Breast epithelium (tissue), 4 donors: ENCODE measurements at regions not wholly inside any gene's neighbourhood (a gene's known extent, or its start where the extent isn't known, plus 50 kb on each side); places are given as distances from the start of the nearest gene placed in this dataset.

Experiments used
- DNase-seq, 2 donors: peaks; one replicate each; pipeline ENCODE4 v3.0.0-alpha.2; 2019; ENCODE audit warnings: low spot score in 2 of 2
- H3K27ac ChIP-seq, 2 donors: fragments of 200-600 bp; sonication (generic) in 1 of 2; one replicate each; pipeline ENCODE4 v1.5.1; 2016 to 2019; ENCODE audit warnings: mild to moderate bottlenecking in 1 of 2
- H3K27me3 ChIP-seq, 2 donors: fragments of 200-600 bp; sonication (generic) in 1 of 2; one replicate each; pipeline versions ENCODE4 v1.5.1 to v1.6.0; 2017 to 2019; ENCODE audit warnings: control low read depth in 1 of 2, mild to moderate bottlenecking in 1 of 2
- H3K36me3 ChIP-seq: fragments of 200-600 bp; one replicate; pipeline ENCODE4 v1.5.1; 2019
- H3K4me1 ChIP-seq, 2 donors: fragments of 200-600 bp; sonication (generic); one replicate each; pipeline ENCODE4 v1.5.1; 2016 to 2019; ENCODE audit warnings: control low read depth in 1 of 2
- H3K4me3 ChIP-seq, 3 donors: fragments of 200-600 bp; sonication (generic); 1 replicate in 2 of 3; 2 replicates in 1 of 3; pipeline ENCODE4 v1.5.1; 2016 to 2019; ENCODE audit warnings: mild to moderate bottlenecking in 3 of 3, moderate library complexity in 2 of 3
- H3K9me3 ChIP-seq, 2 donors: fragments of 200-600 bp; sonication (generic) in 1 of 2; one replicate each; pipeline ENCODE4 v1.5.1; 2016 to 2019; ENCODE audit warnings: control low read depth in 1 of 2
- CTCF ChIP-seq, 3 donors: fragments of 450-650 bp; IDR thresholded peaks; one replicate each; pipeline ENCODE4 v1.5.1; 2016 to 2017; ENCODE audit warnings: antibody characterized with exemption in 3 of 3, mild to moderate bottlenecking in 3 of 3, moderate library complexity in 3 of 3
- POLR2A ChIP-seq: fragments of 450-650 bp; IDR thresholded peaks from one replicate; pipeline ENCODE4 v1.6.1; 2016; ENCODE audit warnings: antibody characterized with exemption, mild to moderate bottlenecking, moderate library complexity
- POLR2AphosphoS5 ChIP-seq, 3 donors: sonication (generic); formaldehyde crosslinking; IDR thresholded peaks; one replicate each; pipeline ENCODE4 v1.6.1; 2017; ENCODE audit warnings: antibody characterized with exemption in 3 of 3
- intact Hi-C: fragments of 100-400 bp; cut with DNase I; formaldehyde crosslinking; loops from one replicate; pipeline ENCODE4 v1.15.1; 2023; ENCODE audit warnings: low total_unique reads

DNA sequence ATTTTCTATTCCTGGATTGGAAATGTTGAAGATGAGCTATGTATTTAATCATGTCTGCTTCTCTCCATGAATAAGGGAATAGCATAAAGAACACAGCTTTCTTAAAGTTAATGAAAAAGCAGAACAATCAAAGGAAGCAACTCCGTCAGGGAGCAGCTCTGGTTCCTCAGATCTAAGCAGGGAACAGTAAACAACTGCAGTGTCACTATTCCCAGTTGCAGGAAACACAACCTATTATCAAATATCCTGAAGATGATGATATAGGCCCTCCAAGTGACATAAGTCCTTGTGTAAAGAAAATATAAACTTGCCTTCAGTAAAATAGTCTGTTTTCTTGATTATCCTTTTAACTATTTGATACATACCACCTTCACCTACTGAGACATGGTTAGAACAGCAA lies 228.1 kb downstream of the KCNC2 start:
- H3K4me3 ChIP-seq: no peak overlapping the region
- intact Hi-C loops: no loop called here

GRCh38 chr12:74983917-74984316 lies 225.7 kb downstream of the KCNC2 start:
- DNase-seq: no peak
- Histone ChIP-seq H3K4me3 (no peak overlapping the region), H3K27ac (no peak overlapping the region), H3K27me3 (no peaks in the 10 kb centered on the region), H3K36me3 (no peaks in the 10 kb centered on the region), H3K4me1 (no peaks in the 10 kb centered on the region), H3K9me3 (no peaks in the 10 kb centered on the region)
- no peak for TF ChIP-seq POLR2A
- TF ChIP-seq CTCF (IDR thresholded peaks at IDR 0.05): no peak
- TF ChIP-seq POLR2AphosphoS5 (IDR thresholded peaks at IDR 0.05): no peak
- intact Hi-C loops: no loop called here

More for the DNA sequence above, 228.1 kb downstream of the KCNC2 start:
- H3K27ac ChIP-seq: no peak overlapping the region
- no peaks in the 10 kb centered on the region for H3K27me3 ChIP-seq
- no peaks in the 10 kb centered on the region for H3K9me3 ChIP-seq
- TF ChIP-seq POLR2A: no peak
- TF ChIP-seq CTCF (IDR thresholded peaks at IDR 0.05): no peak
- no peaks in the 10 kb centered on the region for H3K36me3 ChIP-seq
- DNase-seq: no peak
- H3K4me1 ChIP-seq: no peaks in the 10 kb centered on the region

DNA sequence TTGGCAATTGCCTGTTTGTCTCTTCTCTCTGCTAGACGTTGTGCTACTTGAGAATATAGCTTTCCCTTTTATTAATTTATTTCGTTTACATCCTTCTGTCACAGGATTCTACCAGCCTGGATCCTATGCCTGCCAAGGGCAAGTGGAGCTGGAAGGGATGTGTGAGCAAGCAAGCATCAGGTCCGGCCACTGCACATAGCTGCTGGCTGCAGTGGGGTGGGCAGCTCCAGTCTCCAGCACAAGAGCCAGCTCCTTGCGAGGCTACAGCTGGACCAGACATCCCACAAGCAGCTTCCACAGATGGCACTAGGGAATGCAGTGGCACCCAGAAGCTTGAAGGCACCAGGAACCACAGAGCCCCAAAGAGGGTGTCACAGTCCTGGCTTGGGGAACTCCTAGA lies 225.0 kb downstream of the KCNC2 start:
- H3K36me3 ChIP-seq: no peaks in the 10 kb centered on the region
- H3K27me3 ChIP-seq: no peaks in the 10 kb centered on the region
- no peak overlapping the region for H3K4me3 ChIP-seq
- H3K4me1 ChIP-seq: no peaks in the 10 kb centered on the region
- intact Hi-C loops: no loop called here
- TF ChIP-seq POLR2AphosphoS5 (IDR thresholded peaks at IDR 0.05): no peak
- no peak for TF ChIP-seq CTCF (IDR thresholded peaks at IDR 0.05)
- TF ChIP-seq POLR2A: no peak
- DNase-seq: no peak
- H3K27ac ChIP-seq: no peak overlapping the region
- H3K9me3 ChIP-seq: no peaks in the 10 kb centered on the region

GRCh38 chr12:74985293-74985985 lies 224.2 kb downstream of the KCNC2 start:
- H3K36me3 ChIP-seq: no peaks in the 10 kb centered on the region
- DNase-seq: no peak
- H3K4me1 ChIP-seq: no peaks in the 10 kb centered on the region
- intact Hi-C loops: no loop called here
- H3K27ac ChIP-seq: no peak overlapping the region
- no peaks in the 10 kb centered on the region for H3K27me3 ChIP-seq
- TF ChIP-seq POLR2A: no peak
- no peak for TF ChIP-seq CTCF (IDR thresholded peaks at IDR 0.05)
- TF ChIP-seq POLR2AphosphoS5 (IDR thresholded peaks at IDR 0.05): no peak
- H3K9me3 ChIP-seq: no peaks in the 10 kb centered on the region
- H3K4me3 ChIP-seq: no peak overlapping the region

- H3K27me3 ChIP-seq: no peaks in the 10 kb centered on the region
- no peak for TF ChIP-seq POLR2A
- DNase-seq: no peak
- H3K36me3 ChIP-seq: no peaks in the 10 kb centered on the region
- no peak overlapping the region for H3K27ac ChIP-seq
- no peaks in the 10 kb centered on the region for H3K4me1 ChIP-seq
- intact Hi-C loops: no loop called here
- no peak overlapping the region for H3K4me3 ChIP-seq
- H3K9me3 ChIP-seq: no peaks in the 10 kb centered on the region
Measured at GRCh38 chr12:74985986-74986319, 223.7 kb downstream of the KCNC2 start.

GRCh38 chr12:74988156-74988555 lies 221.5 kb downstream of the KCNC2 start:
- intact Hi-C loops: no loop called here

More at GRCh38 chr12:74988156-74988555, 221.5 kb downstream of the KCNC2 start:
- no peak overlapping the region for H3K4me3 ChIP-seq
- no peaks in the 10 kb centered on the region for H3K9me3 ChIP-seq
- no peak for DNase-seq
- H3K36me3 ChIP-seq: no peaks in the 10 kb centered on the region
- no peaks in the 10 kb centered on the region for H3K4me1 ChIP-seq
- TF ChIP-seq CTCF (IDR thresholded peaks at IDR 0.05) (no peak), POLR2A (no peak), POLR2AphosphoS5 (IDR thresholded peaks at IDR 0.05) (no peak)
- no peak overlapping the region for H3K27ac ChIP-seq
- no peaks in the 10 kb centered on the region for H3K27me3 ChIP-seq
